T-helper 1 cell treated with Interleukin-12 subunit alpha and Interleukin-12 subunit beta and Interleukin-4 antibody, amounts not matched to agents 30 μg/mL and 1 μg/mL, for 36 hours (primary cell): ENCODE measurements at regions not wholly inside any gene's neighbourhood (a gene's known extent, or its start where the extent isn't known, plus 50 kb on each side); places are given as distances from the start of the nearest gene placed in this dataset.

Source experiments
- H3K27ac Mint-ChIP-seq: one replicate; pipeline ENCODE4 v1.8.0; 2021; ENCODE audit warnings: mild to moderate bottlenecking, mixed read lengths
- H3K27me3 Mint-ChIP-seq: one replicate; pipeline ENCODE4 v1.8.0; 2021; ENCODE audit warnings: low read depth, mixed read lengths
- H3K36me3 Mint-ChIP-seq: one replicate; pipeline ENCODE4 v1.8.0; 2021; ENCODE audit warnings: low read depth, mixed read lengths
- H3K4me1 Mint-ChIP-seq: one replicate; pipeline ENCODE4 v1.8.0; 2021; ENCODE audit warnings: low read depth, mixed read lengths
- H3K4me3 Mint-ChIP-seq: one replicate; pipeline ENCODE4 v1.8.0; 2021; ENCODE audit warnings: mild to moderate bottlenecking, moderate library complexity, mixed read lengths
- H3K9me3 Mint-ChIP-seq: one replicate; pipeline ENCODE4 v1.8.0; 2021; ENCODE audit warnings: mixed read lengths

GRCh38 chr18:44216169-44216568 lies 464.5 kb upstream of the SETBP1 start:
- Mint-ChIP-seq H3K27ac (no peak overlapping the region), H3K36me3 (no peaks in the 10 kb centered on the region), H3K4me1 (no peaks in the 10 kb centered on the region), H3K27me3 (no peaks in the 10 kb centered on the region), H3K9me3 (no peaks in the 10 kb centered on the region), H3K4me3 (no peak overlapping the region)

GRCh38 chr18:44227501-44227900 lies 453.2 kb upstream of the SETBP1 start:
- Mint-ChIP-seq H3K9me3 (no peaks in the 10 kb centered on the region), H3K27ac (no peak overlapping the region), H3K27me3 (no peaks in the 10 kb centered on the region), H3K36me3 (no peaks in the 10 kb centered on the region), H3K4me3 (no peak overlapping the region), H3K4me1 (no peaks in the 10 kb centered on the region)

GRCh38 chr18:44229693-44230108 lies 451.0 kb upstream of the SETBP1 start:
- H3K4me1 Mint-ChIP-seq: no peaks in the 10 kb centered on the region
- H3K9me3 Mint-ChIP-seq: no peaks in the 10 kb centered on the region
- no peaks in the 10 kb centered on the region for H3K27me3 Mint-ChIP-seq
- no peak overlapping the region for H3K27ac Mint-ChIP-seq
- no peaks in the 10 kb centered on the region for H3K36me3 Mint-ChIP-seq
- H3K4me3 Mint-ChIP-seq: no peak overlapping the region

GRCh38 chr18:44231936-44232335 lies 448.8 kb upstream of the SETBP1 start:
- Mint-ChIP-seq H3K9me3 (no peaks in the 10 kb centered on the region), H3K4me1 (no peaks in the 10 kb centered on the region), H3K4me3 (no peak overlapping the region), H3K27ac (no peak overlapping the region), H3K36me3 (no peaks in the 10 kb centered on the region), H3K27me3 (no peaks in the 10 kb centered on the region)

DNA sequence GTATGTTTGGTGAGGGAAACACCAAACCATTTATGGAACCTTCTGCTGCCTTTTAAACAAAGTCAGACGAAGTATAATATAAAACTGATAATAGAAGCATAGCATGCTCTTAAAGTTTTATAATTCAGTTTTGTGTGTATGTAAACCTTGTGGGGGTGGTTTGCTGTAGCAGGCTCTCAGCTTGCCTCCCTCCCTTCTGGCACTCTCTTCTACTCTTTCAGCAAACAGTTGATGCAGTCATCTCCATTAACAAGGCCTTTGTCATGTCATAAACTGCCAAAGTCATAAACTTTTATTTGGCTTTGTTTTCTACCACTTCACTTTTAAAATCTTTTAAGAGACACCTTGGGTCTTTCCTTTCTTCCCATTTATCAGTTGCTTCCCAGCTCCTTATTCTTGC lies 448.2 kb upstream of the SETBP1 start:
- Mint-ChIP-seq H3K9me3 (no peaks in the 10 kb centered on the region), H3K27ac (no peak overlapping the region), H3K27me3 (no peaks in the 10 kb centered on the region), H3K4me1 (no peaks in the 10 kb centered on the region), H3K36me3 (no peaks in the 10 kb centered on the region), H3K4me3 (no peak overlapping the region)

DNA sequence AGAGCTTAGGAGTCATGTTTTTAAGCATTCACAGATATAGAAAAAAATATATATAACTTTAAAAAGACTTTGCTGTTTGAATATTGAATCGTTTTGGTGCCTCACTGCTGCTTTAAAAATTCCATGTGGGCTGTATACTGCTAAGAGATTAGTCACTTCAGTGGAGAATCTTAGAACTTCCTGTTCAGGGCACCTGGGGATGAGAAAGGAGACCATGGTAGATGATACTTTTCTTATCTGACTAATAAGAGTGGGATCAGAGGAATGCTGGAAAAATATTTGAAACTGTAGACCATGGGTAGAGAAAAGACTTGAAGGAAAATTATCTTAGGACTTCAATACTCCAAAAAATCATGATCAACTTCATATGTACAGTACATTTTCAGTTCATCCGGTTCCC lies 442.2 kb upstream of the SETBP1 start:
- no peaks in the 10 kb centered on the region for H3K4me1 Mint-ChIP-seq
- H3K27ac Mint-ChIP-seq: no peak overlapping the region
- H3K27me3 Mint-ChIP-seq: no peaks in the 10 kb centered on the region
- H3K9me3 Mint-ChIP-seq: no peaks in the 10 kb centered on the region
- H3K36me3 Mint-ChIP-seq: no peaks in the 10 kb centered on the region
- no peak overlapping the region for H3K4me3 Mint-ChIP-seq

DNA sequence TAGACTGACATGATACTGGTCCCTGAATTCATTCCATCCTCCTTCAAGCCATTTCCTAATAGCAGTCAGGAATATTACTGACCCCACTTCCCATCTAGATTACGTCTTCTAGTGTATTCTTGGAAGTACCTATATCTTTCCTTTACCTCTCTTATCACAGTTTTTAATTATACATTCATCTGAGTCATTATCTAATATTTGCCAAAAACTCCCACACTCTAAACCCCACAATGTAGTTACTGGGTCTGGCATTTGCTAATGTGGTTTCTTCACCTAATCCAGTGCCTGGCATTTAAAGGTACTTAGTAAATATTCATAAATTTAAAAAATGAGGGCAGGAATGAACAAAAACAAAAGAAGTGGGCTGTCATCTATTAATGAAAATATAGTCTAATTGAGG lies 441.8 kb upstream of the SETBP1 start:
- no peaks in the 10 kb centered on the region for H3K36me3 Mint-ChIP-seq
- no peak overlapping the region for H3K27ac Mint-ChIP-seq
- H3K4me1 Mint-ChIP-seq: no peaks in the 10 kb centered on the region
- no peaks in the 10 kb centered on the region for H3K9me3 Mint-ChIP-seq
- no peak overlapping the region for H3K4me3 Mint-ChIP-seq
- no peaks in the 10 kb centered on the region for H3K27me3 Mint-ChIP-seq

- Mint-ChIP-seq H3K4me1 (no peaks in the 10 kb centered on the region), H3K27ac (no peak overlapping the region), H3K9me3 (no peaks in the 10 kb centered on the region), H3K36me3 (no peaks in the 10 kb centered on the region), H3K4me3 (no peak overlapping the region), H3K27me3 (no peaks in the 10 kb centered on the region)
Observed at GRCh38 chr18:44241020-44241419, 439.7 kb upstream of the SETBP1 start.

GRCh38 chr18:44245019-44245418 lies 435.7 kb upstream of the SETBP1 start:
- no peaks in the 10 kb centered on the region for H3K27me3 Mint-ChIP-seq
- no peaks in the 10 kb centered on the region for H3K4me1 Mint-ChIP-seq
- H3K36me3 Mint-ChIP-seq: no peaks in the 10 kb centered on the region
- no peak overlapping the region for H3K27ac Mint-ChIP-seq
- H3K4me3 Mint-ChIP-seq: no peak overlapping the region
- no peaks in the 10 kb centered on the region for H3K9me3 Mint-ChIP-seq

GRCh38 chr18:44246001-44246400 lies 434.7 kb upstream of the SETBP1 start:
- Mint-ChIP-seq H3K36me3 (no peaks in the 10 kb centered on the region), H3K27ac (no peak overlapping the region), H3K9me3 (no peaks in the 10 kb centered on the region), H3K27me3 (no peaks in the 10 kb centered on the region), H3K4me3 (no peak overlapping the region), H3K4me1 (no peaks in the 10 kb centered on the region)

DNA sequence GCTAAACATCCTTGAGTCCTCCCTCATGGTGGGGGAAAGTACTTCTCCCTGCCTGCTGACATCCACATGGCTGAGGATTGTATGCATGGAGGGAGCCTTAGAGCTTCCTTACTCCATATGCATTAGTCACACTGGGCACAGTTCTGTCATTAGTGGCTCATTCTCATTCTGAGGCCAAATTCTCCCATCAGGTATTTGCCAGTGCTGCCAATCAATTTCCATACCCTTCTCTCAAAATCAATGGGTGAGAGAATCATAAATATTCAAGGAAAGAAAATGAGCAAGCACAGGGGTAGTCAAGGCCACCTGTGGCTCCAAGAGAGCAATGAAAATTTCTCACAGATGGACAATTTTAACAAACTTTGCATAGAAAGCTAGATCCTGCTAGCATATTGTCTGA lies 422.6 kb upstream of the SETBP1 start:
- Mint-ChIP-seq H3K27me3 (no peaks in the 10 kb centered on the region), H3K36me3 (no peaks in the 10 kb centered on the region), H3K27ac (no peak overlapping the region), H3K9me3 (peaks cover 30% of the 10 kb centered on the region), H3K4me3 (no peak overlapping the region), H3K4me1 (no peaks in the 10 kb centered on the region)

GRCh38 chr18:44258576-44258975 lies 422.1 kb upstream of the SETBP1 start:
- Mint-ChIP-seq H3K36me3 (no peaks in the 10 kb centered on the region), H3K4me1 (no peaks in the 10 kb centered on the region), H3K4me3 (no peak overlapping the region), H3K9me3 (peaks cover 25% of the 10 kb centered on the region), H3K27ac (no peak overlapping the region), H3K27me3 (no peaks in the 10 kb centered on the region)

GRCh38 chr18:44259610-44260009 lies 421.1 kb upstream of the SETBP1 start:
- Mint-ChIP-seq H3K4me3 (no peak overlapping the region), H3K4me1 (no peaks in the 10 kb centered on the region), H3K36me3 (no peaks in the 10 kb centered on the region), H3K9me3 (peaks cover 30% of the 10 kb centered on the region), H3K27ac (no peak overlapping the region), H3K27me3 (no peaks in the 10 kb centered on the region)

DNA sequence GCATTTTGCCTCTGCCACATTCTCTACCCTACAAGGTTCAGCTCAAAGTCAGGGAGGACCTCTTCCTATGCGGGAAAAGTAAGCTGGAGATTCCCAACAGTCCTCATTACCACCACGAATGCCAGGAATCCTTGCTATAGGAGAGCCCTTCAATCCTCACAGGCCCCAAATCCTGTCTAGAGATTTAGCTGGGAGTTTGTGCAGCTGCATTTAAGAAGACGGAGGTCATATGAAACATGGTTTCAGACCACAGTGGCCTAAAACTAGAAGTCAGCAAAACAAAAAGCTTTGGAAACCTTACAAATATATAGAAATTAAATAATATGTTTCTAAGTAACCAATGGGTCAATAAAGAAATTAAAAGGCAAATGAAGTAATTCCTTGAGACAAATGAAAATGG lies 415.3 kb upstream of the SETBP1 start:
- Mint-ChIP-seq H3K36me3 (no peaks in the 10 kb centered on the region), H3K4me3 (no peak overlapping the region), H3K27ac (no peak overlapping the region), H3K4me1 (no peaks in the 10 kb centered on the region), H3K9me3 (peaks cover 29% of the 10 kb centered on the region), H3K27me3 (no peaks in the 10 kb centered on the region)

DNA sequence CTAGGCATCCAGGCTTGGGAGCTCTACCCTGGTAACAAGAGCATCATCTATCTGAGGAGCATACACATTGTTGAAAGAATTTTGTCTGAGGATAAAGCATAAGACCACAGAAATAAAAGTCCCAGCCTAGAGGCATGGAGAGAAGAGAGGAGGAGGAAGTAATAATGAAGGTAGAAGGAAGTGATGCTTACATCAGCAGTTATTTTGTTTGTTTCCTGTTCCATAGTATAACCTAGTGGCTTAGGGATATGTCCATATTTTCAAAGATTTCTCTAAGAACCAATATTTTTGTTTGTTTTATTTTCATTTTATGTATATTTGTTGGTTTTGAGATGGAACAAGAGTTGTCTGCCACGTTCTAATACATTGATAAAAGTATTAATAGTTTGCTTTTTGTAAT lies 407.4 kb upstream of the SETBP1 start:
- H3K9me3 Mint-ChIP-seq: no peaks in the 10 kb centered on the region
- no peaks in the 10 kb centered on the region for H3K27me3 Mint-ChIP-seq
- no peak overlapping the region for H3K27ac Mint-ChIP-seq
- no peak overlapping the region for H3K4me3 Mint-ChIP-seq
- no peaks in the 10 kb centered on the region for H3K4me1 Mint-ChIP-seq
- H3K36me3 Mint-ChIP-seq: no peaks in the 10 kb centered on the region

GRCh38 chr18:44280479-44280878 lies 400.2 kb upstream of the SETBP1 start:
- Mint-ChIP-seq H3K27ac (no peak overlapping the region), H3K9me3 (no peaks in the 10 kb centered on the region), H3K4me1 (no peaks in the 10 kb centered on the region), H3K27me3 (no peaks in the 10 kb centered on the region), H3K4me3 (no peak overlapping the region), H3K36me3 (no peaks in the 10 kb centered on the region)
